Lung (tissue), 11 donors: ENCODE measurements at regions not wholly inside any gene's neighbourhood (a gene's known extent, or its start where the extent isn't known, plus 50 kb on each side); places are given as distances from the start of the nearest gene placed in this dataset.

Source experiments
- ATAC-seq: fragments of 200-7000 bp; cut with Tn5 transposase; one replicate; pipeline ENCODE4 v1.9.1; 2020; ENCODE audit warnings: moderate number of reproducible peaks; ENCODE audit not compliant: insufficient read depth, low FRiP score
- DNase-seq, 3 donors: peaks; one replicate each; pipeline ENCODE4 v3.0.0-alpha.2; 2013 to 2017
- H3K27ac ChIP-seq, 2 donors: one replicate each; pipeline ENCODE4 v1.5.1; 2013; ENCODE audit warnings: mild to moderate bottlenecking in 2 of 2, moderate library complexity in 2 of 2, control low read depth in 1 of 2, inconsistent platforms in 1 of 2, low read depth in 1 of 2, low read length in 1 of 2
- H3K27me3 ChIP-seq, 3 donors: one replicate each; pipeline ENCODE4 v1.5.1; 2013; ENCODE audit warnings: low read length in 2 of 3; ENCODE audit not compliant: control insufficient read depth in 3 of 3, insufficient read depth in 3 of 3
- H3K36me3 ChIP-seq, 4 donors: one replicate each; pipeline ENCODE4 v1.5.1; 2013; ENCODE audit warnings: low read length in 4 of 4, mild to moderate bottlenecking in 1 of 4, moderate library complexity in 1 of 4; ENCODE audit not compliant: control insufficient read depth in 4 of 4, insufficient read depth in 4 of 4
- H3K4me1 ChIP-seq, 5 donors: one replicate each; pipeline ENCODE4 v1.5.1; 2013; ENCODE audit warnings: low read length in 5 of 5, mild to moderate bottlenecking in 2 of 5, moderate library complexity in 1 of 5; ENCODE audit not compliant: control insufficient read depth in 5 of 5, insufficient read depth in 5 of 5
- H3K4me3 ChIP-seq: one replicate; pipeline ENCODE4 v1.5.1; 2013; ENCODE audit warnings: mild to moderate bottlenecking, control low read depth, moderate library complexity
- H3K9ac ChIP-seq, 2 donors: one replicate each; pipeline ENCODE4 v1.5.1; 2013; ENCODE audit warnings: low read length in 2 of 2, control low read depth in 1 of 2; ENCODE audit not compliant: insufficient read depth in 1 of 2
- H3K9me3 ChIP-seq, 4 donors: one replicate each; pipeline ENCODE4 v1.5.1; 2013; ENCODE audit warnings: low read length in 3 of 4, mild to moderate bottlenecking in 1 of 4, moderate library complexity in 1 of 4; ENCODE audit not compliant: control insufficient read depth in 4 of 4, insufficient read depth in 3 of 4
- WGBS, 2 donors: extraction: QIAGEN DNeasy Blood & Tissue Kit; methylation state at CpG; one replicate each; pipeline ENCODE4 v1.1.7; 2013; 5-methylcytosine and 5-hydroxymethylcytosine counted together
- TF ChIP-seq, protein P1 (sequence below): IDR thresholded peaks from 2 replicates; pipeline ENCODE4 v1.5.1; 2012; ENCODE audit warnings: mild to moderate bottlenecking; ENCODE audit errors: control extremely low read depth, extremely low read depth
- donor health status: control.
- donor health status: control.
- donor health status: Bipolar disorder and iron deficiency.
- donor health status: healthy.
- donor health status: DM: yes; HTN: yes; CAD: no.

DNA sequence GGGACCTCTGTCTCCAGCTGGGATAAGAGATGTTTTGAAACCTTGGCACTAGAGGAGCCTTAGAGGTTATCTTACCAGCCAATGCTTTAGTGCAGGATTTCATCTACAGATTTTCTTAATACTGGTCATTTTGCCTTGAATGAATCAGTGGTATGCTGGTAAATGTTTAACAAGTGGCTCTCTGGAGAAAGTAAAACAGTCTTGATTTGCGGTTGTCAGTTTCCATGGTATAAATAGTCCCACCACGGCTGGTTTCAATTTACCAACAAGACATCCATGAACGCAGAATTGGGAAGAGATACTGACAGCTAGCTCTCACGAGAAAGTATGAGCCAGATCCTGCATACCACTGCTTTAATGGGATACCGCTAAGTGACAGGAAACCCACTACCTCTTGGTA lies 56.7 kb upstream of the CXCL14 start:
- ATAC-seq (no peak), DNase-seq (no peak)
- no peak overlapping the region for H3K9ac ChIP-seq
- H3K27me3 ChIP-seq, result no peaks in the 10 kb centered on the region
- TF ChIP-seq, protein P1, sequence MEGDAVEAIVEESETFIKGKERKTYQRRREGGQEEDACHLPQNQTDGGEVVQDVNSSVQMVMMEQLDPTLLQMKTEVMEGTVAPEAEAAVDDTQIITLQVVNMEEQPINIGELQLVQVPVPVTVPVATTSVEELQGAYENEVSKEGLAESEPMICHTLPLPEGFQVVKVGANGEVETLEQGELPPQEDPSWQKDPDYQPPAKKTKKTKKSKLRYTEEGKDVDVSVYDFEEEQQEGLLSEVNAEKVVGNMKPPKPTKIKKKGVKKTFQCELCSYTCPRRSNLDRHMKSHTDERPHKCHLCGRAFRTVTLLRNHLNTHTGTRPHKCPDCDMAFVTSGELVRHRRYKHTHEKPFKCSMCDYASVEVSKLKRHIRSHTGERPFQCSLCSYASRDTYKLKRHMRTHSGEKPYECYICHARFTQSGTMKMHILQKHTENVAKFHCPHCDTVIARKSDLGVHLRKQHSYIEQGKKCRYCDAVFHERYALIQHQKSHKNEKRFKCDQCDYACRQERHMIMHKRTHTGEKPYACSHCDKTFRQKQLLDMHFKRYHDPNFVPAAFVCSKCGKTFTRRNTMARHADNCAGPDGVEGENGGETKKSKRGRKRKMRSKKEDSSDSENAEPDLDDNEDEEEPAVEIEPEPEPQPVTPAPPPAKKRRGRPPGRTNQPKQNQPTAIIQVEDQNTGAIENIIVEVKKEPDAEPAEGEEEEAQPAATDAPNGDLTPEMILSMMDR, result no peak
- H3K4me1 ChIP-seq, result no peaks in the 10 kb centered on the region
- H3K9me3 ChIP-seq, result no peaks in the 10 kb centered on the region
- H3K36me3 ChIP-seq, result no peaks in the 10 kb centered on the region
- H3K4me3 ChIP-seq, result no peak overlapping the region
- 70 to 81% methylated on average over 5 of the region's 5 CpGs for WGBS, 2 donors
- no peak overlapping the region for H3K27ac ChIP-seq

DNA sequence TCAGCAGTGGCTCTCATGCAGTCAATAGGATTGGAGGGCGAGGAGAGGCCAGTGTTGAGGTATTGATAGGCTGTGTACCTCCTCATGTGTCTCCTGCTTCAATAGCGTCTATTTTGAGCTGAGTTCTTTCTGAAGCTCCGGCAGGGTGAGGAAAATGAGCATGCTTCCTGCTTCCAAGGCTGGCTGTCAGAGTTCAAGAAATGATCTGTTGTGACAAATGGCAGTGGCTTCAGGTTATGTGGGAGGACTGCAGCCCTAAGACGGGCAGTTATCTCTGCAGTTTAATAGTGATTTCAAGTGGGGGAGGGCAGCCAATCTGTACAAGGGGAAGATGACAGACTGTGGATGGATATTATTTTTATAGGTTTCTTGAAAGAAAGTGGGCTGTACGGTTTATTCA lies 54.0 kb upstream of the CXCL14 start:
- Histone ChIP-seq H3K4me3 (no peak overlapping the region), H3K27ac (no peak overlapping the region), H3K27me3 (no peaks in the 10 kb centered on the region), H3K4me1 (no peaks in the 10 kb centered on the region), H3K9ac (no peak overlapping the region), H3K36me3 (no peaks in the 10 kb centered on the region), H3K9me3 (no peaks in the 10 kb centered on the region)
- 70 to 71% methylated on average over 5 of the region's 5 CpGs for WGBS, 2 donors
- TF ChIP-seq, protein P1, result no peak
- ATAC-seq (no peak), DNase-seq (no peak)

DNA sequence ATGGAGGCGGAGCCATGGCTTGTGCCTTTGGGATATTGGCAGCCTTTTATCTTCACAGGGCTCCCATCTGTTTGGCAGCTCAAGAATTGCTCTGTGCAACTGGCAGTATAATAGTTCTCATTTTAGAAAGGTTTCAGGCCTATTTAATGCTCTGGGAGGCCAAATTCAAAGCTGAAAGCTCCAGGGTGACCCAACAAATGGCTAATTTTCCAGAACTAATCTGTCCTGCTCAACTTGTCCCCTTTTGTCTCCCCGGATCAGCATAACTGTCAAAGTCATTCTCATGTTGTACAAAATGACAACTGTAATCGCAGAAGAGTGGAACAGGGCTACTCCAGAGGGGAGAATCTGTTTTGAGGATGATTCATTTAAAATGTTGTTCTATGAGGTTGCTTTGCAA lies 52.6 kb upstream of the CXCL14 start:
- TF ChIP-seq, protein P1, result no peak
- H3K4me3 ChIP-seq, result no peak overlapping the region
- ATAC-seq (no peak), DNase-seq (no peak)
- H3K27ac ChIP-seq, result no peak overlapping the region
- H3K27me3 ChIP-seq, result no peaks in the 10 kb centered on the region
- H3K36me3 ChIP-seq, result no peaks in the 10 kb centered on the region
- H3K9ac ChIP-seq, result no peak overlapping the region
- H3K4me1 ChIP-seq, result peaks cover 0 to 5% (median 0%) of the 10 kb centered on the region in 5 donors
- peaks cover 0 to 2% (median 0%) of the 10 kb centered on the region in 4 donors for H3K9me3 ChIP-seq
- 77 to 90% methylated on average over 3 of the region's 3 CpGs for WGBS, 2 donors

DNA sequence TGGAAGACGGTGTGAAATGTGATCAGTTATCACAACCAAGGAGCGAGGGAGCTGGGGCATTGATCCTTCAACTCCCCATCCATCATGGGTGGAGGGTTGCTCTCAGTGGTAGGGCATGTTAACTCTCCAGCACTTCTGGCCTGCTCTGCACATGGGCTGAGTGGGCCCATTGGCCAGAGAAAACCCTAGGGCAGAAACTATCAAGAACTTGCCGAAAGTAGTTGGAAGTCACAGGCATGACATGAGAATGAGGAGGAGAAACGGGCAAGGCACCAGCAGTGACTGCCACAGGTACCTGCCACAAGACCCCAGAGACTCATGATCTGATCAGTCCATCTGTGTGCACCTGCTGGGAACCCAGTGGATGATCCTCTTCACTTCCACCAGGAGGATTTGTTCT lies 50.9 kb upstream of the CXCL14 start:
- Histone ChIP-seq H3K4me1 (peaks cover 0 to 12% (median 0%) of the 10 kb centered on the region in 5 donors), H3K27me3 (no peaks in the 10 kb centered on the region), H3K4me3 (no peak overlapping the region), H3K27ac (no peak overlapping the region), H3K9me3 (peaks cover 0 to 2% (median 0%) of the 10 kb centered on the region in 4 donors), H3K9ac (no peak overlapping the region), H3K36me3 (no peaks in the 10 kb centered on the region)
- DNase-seq (no peak), ATAC-seq (no peak)
- 81 to 90% methylated on average over 4 of the region's 4 CpGs for WGBS, 2 donors
- TF ChIP-seq, protein P1, result no peak
